Panc1 (cell line): ENCODE measurements at regions not wholly inside any gene's neighbourhood (a gene's known extent, or its start where the extent isn't known, plus 50 kb on each side); places are given as distances from the start of the nearest gene placed in this dataset.

Source experiments
- CTCF ChIP-seq: fragments of 450-650 bp; IDR thresholded peaks from 2 replicates; pipeline ENCODE4 v1.5.1; 2017; ENCODE audit warnings: mild to moderate bottlenecking
- POLR2AphosphoS5 ChIP-seq: IDR thresholded peaks from 2 replicates; pipeline ENCODE4 v1.6.1; 2012; ENCODE audit warnings: mild to moderate bottlenecking, low read depth, low read length, moderate library complexity
- TCF7L2 ChIP-seq: IDR thresholded peaks from 2 replicates; pipeline ENCODE4 v1.6.1; 2011; ENCODE audit warnings: mild to moderate bottlenecking, low read depth, low read length, inconsistent platforms

GRCh38 chr10:84581976-84582375 is 253.6 kb downstream of the CCSER2 start:
- no peak for TF ChIP-seq CTCF
- no peak for TF ChIP-seq POLR2AphosphoS5
- no peak for TF ChIP-seq TCF7L2
